HG02571 (cell line): ENCODE measurements at regions not wholly inside any gene's neighbourhood (a gene's known extent, or its start where the extent isn't known, plus 50 kb on each side); places are given as distances from the start of the nearest gene placed in this dataset.

Source experiments
- ATAC-seq: cut with Tn5 transposase; IDR thresholded peaks from one replicate; pipeline ENCODE4 v1.9.1; 2021; ENCODE audit warnings: mild to moderate bottlenecking, moderate library complexity; ENCODE audit not compliant: unreplicated experiment

GRCh38 chr9:129490583-129491486 is 130.1 kb downstream of the C9orf50 start:
- no peak for ATAC-seq

- no peak for ATAC-seq
Measured at GRCh38 chr9:129489838-129490582, 130.9 kb downstream of the C9orf50 start.

GRCh38 chr9:129487658-129488483 is 133.0 kb downstream of the C9orf50 start:
- peak; percentile 21 for ATAC-seq

- ATAC-seq: no peak
Measured at GRCh38 chr9:129486756-129487657, 133.9 kb downstream of the C9orf50 start.

GRCh38 chr9:129485145-129485774 is 135.6 kb downstream of the C9orf50 start:
- ATAC-seq: no peak

GRCh38 chr9:129484352-129485000 is 136.4 kb downstream of the C9orf50 start:
- no peak for ATAC-seq

- ATAC-seq: no peak
Measured at GRCh38 chr9:129483415-129484351, 137.2 kb downstream of the C9orf50 start.

- no peak for ATAC-seq
Measured at GRCh38 chr9:129482521-129483414, 138.1 kb downstream of the C9orf50 start.

GRCh38 chr9:129481810-129482511 is 138.9 kb downstream of the C9orf50 start:
- ATAC-seq: no peak

GRCh38 chr9:129481424-129481809 is 139.5 kb downstream of the C9orf50 start:
- no peak for ATAC-seq

GRCh38 chr9:129480745-129481144 is 140.2 kb downstream of the C9orf50 start:
- ATAC-seq: no peak

GRCh38 chr9:129480227-129480626 is 140.7 kb downstream of the C9orf50 start:
- ATAC-seq: no peak

- no peak for ATAC-seq
Measured at GRCh38 chr9:129479631-129480011, 141.3 kb downstream of the C9orf50 start.

GRCh38 chr9:129478961-129479630 is 141.8 kb downstream of the C9orf50 start:
- no peak for ATAC-seq

GRCh38 chr9:129478461-129478860 is 142.4 kb downstream of the C9orf50 start:
- ATAC-seq: no peak
